HG02970 (cell line): ENCODE measurements at regions not wholly inside any gene's neighbourhood (a gene's known extent, or its start where the extent isn't known, plus 50 kb on each side); places are given as distances from the start of the nearest gene placed in this dataset.

Experiments
- ATAC-seq: cut with Tn5 transposase; IDR thresholded peaks from one replicate; pipeline ENCODE4 v1.9.1; 2021; ENCODE audit warnings: mild to moderate bottlenecking, moderate library complexity, moderate number of reproducible peaks; ENCODE audit not compliant: unreplicated experiment, low FRiP score

GRCh38 chr20:39124064-39124463 lies 161.9 kb downstream of the DHX35 start:
- no peak for ATAC-seq

DNA sequence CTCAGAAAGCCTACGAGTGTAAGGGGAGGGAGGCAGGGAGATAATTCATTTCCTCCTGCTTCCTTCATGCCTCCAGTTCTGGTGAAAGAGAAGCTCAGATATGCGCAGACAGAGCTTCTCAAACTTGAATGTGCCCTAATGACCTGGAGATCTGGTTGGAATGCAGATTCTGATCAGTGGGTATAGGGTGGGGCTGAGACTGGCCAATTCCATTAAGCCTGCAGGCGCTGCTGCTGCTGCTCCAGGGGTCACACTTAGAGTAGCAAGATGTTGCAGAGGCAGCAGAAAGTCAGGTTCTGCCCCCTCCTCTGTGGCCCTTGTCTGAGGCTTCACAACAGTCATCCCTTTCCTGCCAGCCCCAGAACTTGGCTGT lies 161.0 kb downstream of the DHX35 start:
- ATAC-seq, result no peak

DNA sequence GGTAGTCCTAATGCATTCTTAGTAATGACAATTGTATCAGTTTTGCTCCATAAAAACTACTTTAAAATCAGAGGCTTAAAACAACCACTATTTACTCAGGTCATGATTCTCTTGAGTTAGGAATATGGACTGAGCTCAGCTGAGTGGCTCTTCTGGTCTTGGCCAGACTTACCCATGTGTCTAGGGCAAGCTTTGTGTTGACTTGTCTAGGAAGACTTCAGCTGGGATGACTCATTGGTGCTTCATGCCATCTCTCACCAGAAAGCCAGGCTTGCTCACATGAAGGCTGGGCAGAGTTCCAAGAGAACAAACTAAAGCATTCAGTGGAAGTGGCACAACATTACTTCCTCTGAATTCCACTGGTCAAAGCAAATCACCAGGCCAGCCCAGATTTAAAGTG lies 155.3 kb downstream of the DHX35 start:
- ATAC-seq, result no peak

DNA sequence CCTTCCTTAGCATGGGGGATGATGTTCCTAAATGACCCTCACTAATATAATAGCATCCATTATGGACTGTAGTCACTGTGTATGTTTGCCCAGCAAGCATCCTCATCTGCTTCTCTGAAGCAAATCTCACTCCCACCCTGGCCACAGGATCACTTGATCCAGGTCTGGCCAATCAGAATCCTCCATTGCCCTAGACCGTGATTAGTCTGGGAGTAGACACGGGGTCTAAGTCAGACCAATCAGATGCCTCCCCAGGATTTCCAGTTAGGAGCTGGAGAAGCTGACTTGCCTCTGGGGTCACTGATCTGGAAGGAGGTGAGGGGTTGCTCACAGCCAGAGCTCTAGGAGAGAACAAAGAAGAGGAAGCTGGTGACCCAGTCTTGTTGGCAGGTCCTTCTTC lies 153.9 kb downstream of the DHX35 start:
- ATAC-seq, result no peak

GRCh38 chr20:39112178-39112743 lies 150.1 kb downstream of the DHX35 start:
- ATAC-seq, result no peak

- no peak for ATAC-seq
Observed at GRCh38 chr20:39111359-39112177, 149.4 kb downstream of the DHX35 start.

GRCh38 chr20:39110819-39111136 lies 148.6 kb downstream of the DHX35 start:
- ATAC-seq, result no peak

DNA sequence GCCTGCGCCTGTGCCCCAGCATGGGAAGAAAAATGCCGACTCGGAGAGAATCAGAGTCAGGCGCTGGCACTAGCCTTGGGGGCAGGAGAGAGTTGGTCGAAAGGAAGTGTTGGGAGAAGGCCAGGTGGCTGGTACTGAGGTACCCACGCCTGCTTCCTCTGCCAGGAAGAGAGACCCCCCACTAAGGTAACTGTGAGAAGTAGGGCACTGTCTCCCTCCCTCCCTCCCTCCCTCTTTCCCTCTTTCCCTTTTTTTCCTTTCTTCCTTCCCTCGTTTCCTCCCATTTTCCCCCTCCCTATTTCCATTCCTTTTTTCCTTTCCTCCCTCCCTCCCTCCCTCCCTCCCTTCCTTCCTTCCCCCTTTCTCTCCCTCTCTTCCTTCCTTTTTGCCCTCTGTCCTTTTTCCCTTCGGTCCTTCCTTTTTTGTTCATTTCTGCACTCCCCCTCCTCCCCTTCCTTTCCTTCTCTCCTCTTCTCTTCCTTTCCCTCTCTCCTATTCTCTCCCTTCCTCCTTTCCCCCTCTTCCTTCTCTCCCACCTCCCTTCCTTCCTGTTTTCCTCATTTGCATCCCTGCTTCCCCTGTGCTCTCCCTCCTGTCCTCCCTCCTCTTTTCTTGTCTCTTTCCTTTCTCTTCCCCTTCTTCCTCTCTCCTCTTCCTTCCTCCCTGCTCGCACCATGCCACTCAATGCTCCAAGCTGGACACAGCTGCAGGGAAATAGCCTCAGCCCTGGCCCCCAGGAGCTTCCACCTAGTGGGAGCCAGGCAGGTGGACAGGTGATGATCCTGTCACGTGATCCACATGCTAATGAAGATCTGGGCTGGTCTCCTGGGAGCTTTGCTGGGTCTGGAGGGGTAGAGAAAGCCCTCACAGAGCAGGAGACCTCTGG lies 148.0 kb downstream of the DHX35 start:
- ATAC-seq, result no peak

- no peak for ATAC-seq
Observed at GRCh38 chr20:39108746-39109145, 146.6 kb downstream of the DHX35 start.

DNA sequence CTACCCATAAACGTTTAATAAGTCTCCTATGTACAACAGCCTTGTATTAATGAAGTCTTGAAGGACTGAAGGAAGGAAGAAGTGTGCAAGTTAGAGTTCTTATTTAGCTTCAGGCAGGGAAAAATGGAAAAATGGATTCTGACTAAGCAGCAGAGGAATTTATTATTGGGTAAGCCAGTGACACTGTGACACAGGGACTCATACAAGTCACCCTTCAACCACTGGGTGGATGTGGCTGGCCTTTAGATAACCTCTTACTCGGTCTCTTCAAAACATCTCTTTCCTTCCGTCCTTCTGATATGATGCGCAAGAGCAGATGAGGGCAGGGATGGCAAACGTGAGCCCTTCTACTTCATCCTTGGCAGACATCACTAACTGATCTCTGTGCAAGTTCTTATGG lies 145.6 kb downstream of the DHX35 start:
- no peak for ATAC-seq

DNA sequence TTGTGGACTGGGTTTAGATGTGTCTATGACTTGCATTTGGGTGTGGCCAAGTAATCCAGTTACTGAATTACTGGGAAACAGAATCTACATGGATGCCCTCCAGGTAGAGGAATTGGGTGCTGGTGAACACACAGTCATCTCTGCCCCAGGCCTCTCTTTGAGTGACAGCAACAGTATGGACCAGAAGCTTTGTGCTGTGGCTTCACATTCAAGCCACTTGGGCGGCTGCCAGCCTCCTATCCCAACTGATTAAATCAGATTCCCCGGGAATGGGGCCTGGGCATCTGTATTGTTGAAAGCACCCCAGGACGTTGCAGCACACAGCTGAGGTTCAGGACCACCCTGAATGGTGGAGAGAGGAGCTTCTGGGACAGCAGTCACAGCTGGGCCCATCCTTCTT lies 144.6 kb downstream of the DHX35 start:
- ATAC-seq, result no peak

- ATAC-seq, result no peak
Observed at GRCh38 chr20:39105551-39105950, 143.4 kb downstream of the DHX35 start.

- ATAC-seq, result no peak
Observed at GRCh38 chr20:39103732-39104131, 141.6 kb downstream of the DHX35 start.

DNA sequence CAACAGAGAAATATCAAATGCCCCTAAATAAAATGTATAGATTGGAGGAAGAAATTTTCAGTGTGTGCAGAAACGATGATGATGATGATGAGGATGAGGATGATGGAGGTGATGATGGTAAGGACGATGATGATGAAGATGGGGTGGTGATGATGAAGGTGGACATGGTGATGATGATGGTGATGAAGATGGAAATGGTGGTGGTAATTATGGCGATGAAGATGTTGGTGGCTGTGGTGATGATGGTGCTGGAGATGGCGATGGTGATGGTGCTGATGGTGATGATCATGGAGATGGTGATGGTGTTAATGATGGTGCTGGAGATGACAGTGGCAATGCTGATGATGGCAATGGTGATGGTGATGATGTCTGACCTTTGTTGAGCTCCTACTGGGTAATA lies 141.2 kb downstream of the DHX35 start:
- ATAC-seq, result no peak

DNA sequence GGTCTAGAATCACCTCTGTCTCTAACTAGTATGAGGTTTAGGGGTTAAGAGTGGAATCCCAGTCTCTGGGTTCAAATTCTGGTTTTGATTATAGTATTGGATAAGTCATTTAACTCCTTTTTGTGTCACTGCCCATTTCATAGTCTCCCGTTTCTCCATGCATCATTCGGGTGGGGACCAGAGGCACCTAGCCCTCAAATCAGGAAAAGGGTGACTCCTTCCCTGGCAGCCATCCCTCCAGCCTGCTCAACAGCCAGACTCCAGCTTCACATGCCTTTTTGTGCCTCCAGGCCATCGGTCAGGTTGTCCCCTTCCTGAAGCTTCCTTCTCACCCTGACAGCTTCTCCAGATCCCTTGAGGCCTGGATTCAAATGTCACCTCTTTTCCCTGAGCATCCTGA lies 139.8 kb downstream of the DHX35 start:
- ATAC-seq, result no peak

DNA sequence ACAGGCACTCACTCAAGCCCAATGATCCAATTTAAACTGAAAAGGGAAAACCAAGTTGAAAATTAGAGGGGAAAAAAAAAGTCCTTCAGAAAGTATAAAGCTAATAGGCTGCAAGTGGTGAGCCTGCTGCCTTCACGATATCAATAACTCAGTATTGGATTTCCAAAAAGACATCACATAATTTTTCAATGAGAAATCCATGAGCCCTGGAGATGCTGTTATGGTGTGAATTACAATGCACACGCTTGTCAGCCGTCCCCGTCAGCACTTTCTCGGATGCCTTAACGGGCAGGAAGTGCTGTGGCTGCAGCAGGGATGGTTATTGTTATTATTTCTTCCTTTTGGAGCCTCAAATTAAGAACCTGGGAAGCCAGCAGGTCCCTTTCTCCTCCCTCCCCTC lies 138.5 kb downstream of the DHX35 start:
- ATAC-seq, result no peak

DNA sequence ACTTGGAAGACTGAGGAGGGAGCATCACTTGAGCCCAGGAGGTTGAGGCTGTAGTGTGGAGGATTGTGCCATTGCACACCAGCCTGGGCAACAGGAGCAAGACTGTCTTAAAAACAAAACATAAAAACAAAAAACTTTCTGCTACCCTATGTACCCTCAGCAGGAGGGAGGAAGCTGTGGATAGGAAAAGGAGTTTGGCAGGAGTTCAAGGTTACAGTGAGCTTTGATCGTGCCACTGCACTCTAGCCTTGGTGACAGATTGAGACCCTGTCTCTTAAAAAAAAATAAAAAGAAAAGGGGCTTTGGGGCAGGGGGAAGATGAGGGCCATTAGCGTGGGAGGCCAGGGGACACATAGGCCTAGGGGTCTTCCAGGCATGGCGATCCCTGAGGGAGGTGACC lies 135.7 kb downstream of the DHX35 start:
- ATAC-seq, result no peak

DNA sequence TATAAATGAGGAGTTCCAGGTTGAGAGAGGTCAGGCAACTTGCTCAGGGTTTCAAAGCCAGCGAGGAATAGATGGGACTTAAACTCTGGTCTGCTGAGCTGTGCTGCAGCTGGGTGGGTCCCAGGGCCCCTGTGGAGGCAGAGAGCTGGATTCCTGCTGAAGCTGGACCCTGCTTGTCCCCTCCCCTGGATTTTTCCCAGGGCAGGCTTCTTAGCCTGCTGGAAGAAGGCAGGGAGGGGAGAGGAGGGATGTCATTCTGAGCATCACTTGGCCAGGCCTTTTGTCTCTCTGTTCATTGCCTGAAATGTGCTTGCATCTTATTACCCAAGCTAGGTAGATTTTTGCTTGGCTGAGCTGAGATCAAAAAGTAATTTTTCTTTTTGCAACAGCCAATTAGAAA lies 133.7 kb downstream of the DHX35 start:
- no peak for ATAC-seq

DNA sequence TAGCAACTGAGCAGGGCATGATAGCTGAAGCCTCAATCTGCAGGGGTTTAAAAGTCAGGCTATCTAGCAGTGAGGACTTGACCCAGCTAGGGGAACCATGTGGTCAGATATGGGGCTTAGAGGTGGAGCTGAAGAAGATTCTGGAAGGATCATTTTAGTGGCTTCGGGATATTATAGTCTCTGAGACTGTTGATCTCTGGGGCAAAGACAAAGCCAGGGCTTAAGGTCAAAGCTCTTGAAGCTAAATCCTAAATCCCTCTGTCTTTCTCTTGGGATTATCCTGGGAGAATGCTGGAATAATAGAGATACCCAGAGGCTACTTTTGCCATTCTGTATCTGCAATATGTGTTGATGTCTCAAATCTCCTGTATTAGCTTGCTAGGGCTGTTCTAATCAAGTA lies 132.2 kb downstream of the DHX35 start:
- no peak for ATAC-seq

GRCh38 chr20:39092733-39093410 lies 130.7 kb downstream of the DHX35 start:
- ATAC-seq, result no peak

GRCh38 chr20:39090906-39091305 lies 128.8 kb downstream of the DHX35 start:
- no peak for ATAC-seq
